Left lung (tissue), 4 donors: ENCODE measurements at regions not wholly inside any gene's neighbourhood (a gene's known extent, or its start where the extent isn't known, plus 50 kb on each side); places are given as distances from the start of the nearest gene placed in this dataset.

ENCODE experiments used
- ATAC-seq: fragments of 200-7000 bp; cut with Tn5 transposase; one replicate; pipeline ENCODE4 v1.9.1; 2020; ENCODE audit warnings: moderate library complexity
- DNase-seq, 4 donors: peaks; one replicate each; pipeline ENCODE4 v3.0.0-alpha.2; 2013 to 2020
- H3K27ac ChIP-seq, 2 donors: fragments of 200-600 bp; sonication (generic) in 1 of 2; one replicate each; pipeline versions ENCODE4 v1.5.0 to v1.8.0; 2020 to 2021
- H3K27me3 ChIP-seq, 2 donors: fragments of 200-600 bp; sonication (generic) in 1 of 2; one replicate each; pipeline versions ENCODE4 v1.5.0 to v1.8.0; 2020 to 2021
- H3K36me3 ChIP-seq, 2 donors: fragments of 200-600 bp; sonication (generic) in 1 of 2; one replicate each; pipeline versions ENCODE4 v1.5.0 to v1.8.0; 2020 to 2021
- H3K4me1 ChIP-seq, 2 donors: fragments of 200-600 bp; one replicate each; pipeline ENCODE4 v1.8.0; 2021
- H3K4me3 ChIP-seq, 2 donors: fragments of 200-600 bp; sonication (generic) in 1 of 2; one replicate each; pipeline versions ENCODE4 v1.5.0 to v1.8.0; 2020 to 2021; ENCODE audit warnings: mild to moderate bottlenecking in 1 of 2
- H3K9me3 ChIP-seq, 2 donors: fragments of 200-600 bp; sonication (generic) in 1 of 2; one replicate each; pipeline versions ENCODE4 v1.5.0 to v1.8.0; 2020 to 2021
- intact Hi-C, 2 donors: fragments of 100-400 bp; cut with DNase I; formaldehyde crosslinking; loops; one replicate each; pipeline versions ENCODE4 v1.11.2 to v1.14.2; 2022
- TF ChIP-seq, protein P1 (sequence below), 2 donors: fragments of 200-600 bp; sonication (generic) in 1 of 2; IDR thresholded peaks; one replicate each; pipeline versions ENCODE4 v1.5.0 to v1.8.0; 2021; ENCODE audit warnings: antibody characterized with exemption in 2 of 2
- donor health status: DM: no; HTN: yes; CAD: no.
- donor health status: DM: no; HTN: no; CAD: no.

DNA sequence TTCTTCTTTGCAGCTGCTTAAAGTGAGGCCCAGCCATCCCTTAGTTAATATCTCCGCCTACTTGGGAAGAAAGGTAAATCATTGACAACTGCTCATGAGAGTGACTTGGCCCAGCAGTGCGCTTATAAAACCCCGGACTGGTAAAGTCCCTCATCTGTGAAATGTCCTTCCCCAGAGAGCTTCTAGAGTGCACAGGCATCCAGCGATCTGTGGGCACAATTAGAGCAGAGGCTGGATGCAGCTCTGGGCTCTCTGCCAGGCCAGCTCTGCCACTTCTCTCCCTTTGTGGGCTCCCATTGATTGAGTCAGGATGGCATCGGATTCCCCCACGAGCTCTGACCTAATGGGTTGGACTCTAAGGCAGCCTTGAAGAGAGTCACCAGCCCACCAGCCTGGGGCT is 219.0 kb upstream of the LINGO1 start:
- intact Hi-C loops = no loop called here
- TF ChIP-seq, protein P1, sequence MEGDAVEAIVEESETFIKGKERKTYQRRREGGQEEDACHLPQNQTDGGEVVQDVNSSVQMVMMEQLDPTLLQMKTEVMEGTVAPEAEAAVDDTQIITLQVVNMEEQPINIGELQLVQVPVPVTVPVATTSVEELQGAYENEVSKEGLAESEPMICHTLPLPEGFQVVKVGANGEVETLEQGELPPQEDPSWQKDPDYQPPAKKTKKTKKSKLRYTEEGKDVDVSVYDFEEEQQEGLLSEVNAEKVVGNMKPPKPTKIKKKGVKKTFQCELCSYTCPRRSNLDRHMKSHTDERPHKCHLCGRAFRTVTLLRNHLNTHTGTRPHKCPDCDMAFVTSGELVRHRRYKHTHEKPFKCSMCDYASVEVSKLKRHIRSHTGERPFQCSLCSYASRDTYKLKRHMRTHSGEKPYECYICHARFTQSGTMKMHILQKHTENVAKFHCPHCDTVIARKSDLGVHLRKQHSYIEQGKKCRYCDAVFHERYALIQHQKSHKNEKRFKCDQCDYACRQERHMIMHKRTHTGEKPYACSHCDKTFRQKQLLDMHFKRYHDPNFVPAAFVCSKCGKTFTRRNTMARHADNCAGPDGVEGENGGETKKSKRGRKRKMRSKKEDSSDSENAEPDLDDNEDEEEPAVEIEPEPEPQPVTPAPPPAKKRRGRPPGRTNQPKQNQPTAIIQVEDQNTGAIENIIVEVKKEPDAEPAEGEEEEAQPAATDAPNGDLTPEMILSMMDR (IDR thresholded peaks at IDR 0.05) = no peak
- H3K27ac ChIP-seq = no peak overlapping the region
- H3K27me3 ChIP-seq = peaks cover 0 to 51% of the 10 kb centered on the region in 2 donors
- H3K9me3 ChIP-seq = peaks cover 0 to 10% of the 10 kb centered on the region in 2 donors
- H3K4me3 ChIP-seq = no peak overlapping the region
- H3K36me3 ChIP-seq = no peaks in the 10 kb centered on the region
- DNase-seq = peak in 1 of 4 donors; percentile 22
- ATAC-seq = no peak
- H3K4me1 ChIP-seq = no peaks in the 10 kb centered on the region

- peak in 1 of 4 donors; percentile 13 for DNase-seq
- Histone ChIP-seq H3K9me3 (peaks cover 0 to 10% of the 10 kb centered on the region in 2 donors), H3K4me3 (no peak overlapping the region), H3K27ac (no peak overlapping the region), H3K36me3 (no peaks in the 10 kb centered on the region), H3K4me1 (no peaks in the 10 kb centered on the region), H3K27me3 (peaks cover 0 to 51% of the 10 kb centered on the region in 2 donors)
- intact Hi-C loops = no loop called here
- no peak for ATAC-seq
- TF ChIP-seq, protein P1 (IDR thresholded peaks at IDR 0.05) = no peak
Observed at GRCh38 chr15:77851086-77851485, 218.4 kb upstream of the LINGO1 start.

DNA sequence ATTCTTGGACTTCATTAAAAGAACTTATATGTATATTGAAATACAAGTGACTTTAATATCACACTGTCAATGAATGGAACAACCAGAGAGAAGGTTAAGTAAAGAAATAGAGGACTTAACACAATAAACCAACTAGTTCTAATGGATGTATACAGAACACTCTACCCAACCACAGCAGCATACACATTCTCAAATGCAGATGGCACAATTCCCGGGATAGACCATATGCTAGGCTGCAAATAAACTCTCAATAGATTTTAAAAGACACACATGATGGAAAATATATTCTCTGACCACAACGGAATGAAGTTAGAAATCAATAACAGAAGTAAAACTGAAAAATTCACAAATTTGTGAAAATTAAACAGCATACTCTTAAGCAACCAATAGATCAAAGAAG is 214.3 kb upstream of the LINGO1 start:
- Histone ChIP-seq H3K27me3 (peaks cover 0 to 42% of the 10 kb centered on the region in 2 donors), H3K36me3 (no peaks in the 10 kb centered on the region), H3K9me3 (peaks cover 0 to 17% of the 10 kb centered on the region in 2 donors), H3K4me1 (no peaks in the 10 kb centered on the region), H3K4me3 (no peak overlapping the region), H3K27ac (no peak overlapping the region)
- no peak for DNase-seq
- TF ChIP-seq, protein P1 (IDR thresholded peaks at IDR 0.05) = no peak
- no peak for ATAC-seq
- intact Hi-C loops = no loop called here

- ATAC-seq = peak; percentile 52
- no peak overlapping the region for H3K4me3 ChIP-seq
- peak in 1 of 4 donors; percentile 3 for DNase-seq
- no peaks in the 10 kb centered on the region for H3K4me1 ChIP-seq
- TF ChIP-seq, protein P1 (IDR thresholded peaks at IDR 0.05) = no peak
- intact Hi-C loops = no loop called here
- no peaks in the 10 kb centered on the region for H3K36me3 ChIP-seq
- H3K27me3 ChIP-seq = peaks cover 0 to 40% of the 10 kb centered on the region in 2 donors
- peaks cover 0 to 17% of the 10 kb centered on the region in 2 donors for H3K9me3 ChIP-seq
- H3K27ac ChIP-seq = no peak overlapping the region
Observed at GRCh38 chr15:77846360-77846759, 213.6 kb upstream of the LINGO1 start.

DNA sequence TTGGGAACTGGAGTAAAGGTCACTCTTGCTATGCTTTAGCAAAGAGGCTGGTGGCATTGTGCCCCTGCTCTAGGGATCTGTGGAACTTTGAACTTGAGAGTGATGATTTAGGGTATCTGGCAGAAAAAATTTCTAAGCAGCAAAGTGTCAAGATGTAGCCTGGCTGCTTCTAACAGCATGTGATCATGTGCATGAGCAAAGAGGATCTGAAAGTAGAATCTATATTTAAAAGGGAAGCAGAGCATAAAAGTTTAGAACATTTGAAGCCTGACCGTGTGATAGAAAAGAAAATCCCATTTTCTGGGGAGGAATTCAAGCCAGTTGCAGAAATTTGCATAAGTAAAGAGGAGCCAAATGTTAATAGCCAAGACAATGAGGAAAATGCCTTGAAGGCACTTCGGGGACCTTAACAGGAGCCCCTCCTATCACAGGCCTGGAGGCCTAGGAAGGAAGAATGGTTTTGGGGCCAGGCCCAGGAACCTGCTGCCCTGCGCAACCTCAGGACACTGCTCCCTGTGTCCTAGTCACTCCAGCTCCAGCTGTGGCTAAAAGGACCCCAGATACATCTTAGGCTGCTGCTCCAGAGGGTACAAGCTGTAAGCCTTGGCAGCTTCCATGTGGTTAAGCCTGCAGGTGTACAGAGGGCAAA is 212.2 kb upstream of the LINGO1 start:
- intact Hi-C loops = no loop called here
- H3K9me3 ChIP-seq = peaks cover 0 to 7% of the 10 kb centered on the region in 2 donors
- ATAC-seq = no peak
- no peak overlapping the region for H3K27ac ChIP-seq
- no peaks in the 10 kb centered on the region for H3K36me3 ChIP-seq
- DNase-seq = peak in 1 of 4 donors; percentile 4
- TF ChIP-seq, protein P1 (IDR thresholded peaks at IDR 0.05) = no peak
- peaks cover 0 to 37% of the 10 kb centered on the region in 2 donors for H3K27me3 ChIP-seq
- no peaks in the 10 kb centered on the region for H3K4me1 ChIP-seq
- H3K4me3 ChIP-seq = no peak overlapping the region
